Activated CD4-positive, alpha-beta T cell treated with anti-CD3 and anti-CD28 coated beads for 48 hours (primary cell): ENCODE measurements at regions not wholly inside any gene's neighbourhood (a gene's known extent, or its start where the extent isn't known, plus 50 kb on each side); places are given as distances from the start of the nearest gene placed in this dataset.

ENCODE experiments used
- DNase-seq: peaks from one replicate; pipeline ENCODE4 v3.0.0-alpha.2; 2020

DNA sequence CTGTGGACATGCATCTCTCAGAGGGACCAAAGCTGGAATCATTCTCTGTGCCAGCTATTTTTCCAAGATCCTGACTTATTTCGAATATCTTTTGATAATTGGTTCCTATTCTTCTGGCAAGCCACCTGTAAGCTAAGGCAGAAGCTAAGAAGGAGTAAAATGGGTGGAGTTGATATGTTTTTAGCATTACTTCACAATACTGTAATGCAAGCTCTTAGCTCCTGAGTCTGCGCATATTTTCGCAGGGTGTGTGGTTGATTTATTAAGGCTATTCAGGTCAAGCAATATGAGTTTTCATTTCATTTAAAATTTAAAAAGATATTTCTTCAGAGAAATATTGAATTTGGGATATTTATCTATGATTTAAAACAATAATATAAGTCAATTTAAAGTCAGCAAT, 158.5 kb upstream of the ADAMTS16 start:
- DNase-seq = no peak

GRCh38 chr5:4983701-4984100, 156.4 kb upstream of the ADAMTS16 start:
- DNase-seq = no peak

DNA sequence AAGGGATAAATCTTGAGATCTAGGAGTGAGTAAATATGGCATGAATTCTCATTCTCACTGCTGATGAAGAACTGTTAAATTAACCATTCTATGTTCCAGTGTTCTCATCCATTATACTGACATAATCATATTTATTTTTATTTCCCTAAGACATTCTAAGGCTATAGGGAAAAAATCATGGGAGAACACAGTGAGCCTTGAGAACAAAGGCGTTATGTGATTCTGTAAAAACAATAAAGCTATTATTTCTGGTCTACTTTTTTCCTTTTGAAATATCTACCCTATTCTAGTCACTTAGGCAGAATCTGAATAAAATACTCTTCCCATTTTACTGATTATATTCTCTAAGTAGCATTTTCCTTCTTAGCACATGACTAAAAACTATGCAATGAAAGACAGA, 155.7 kb upstream of the ADAMTS16 start:
- no peak for DNase-seq

DNA sequence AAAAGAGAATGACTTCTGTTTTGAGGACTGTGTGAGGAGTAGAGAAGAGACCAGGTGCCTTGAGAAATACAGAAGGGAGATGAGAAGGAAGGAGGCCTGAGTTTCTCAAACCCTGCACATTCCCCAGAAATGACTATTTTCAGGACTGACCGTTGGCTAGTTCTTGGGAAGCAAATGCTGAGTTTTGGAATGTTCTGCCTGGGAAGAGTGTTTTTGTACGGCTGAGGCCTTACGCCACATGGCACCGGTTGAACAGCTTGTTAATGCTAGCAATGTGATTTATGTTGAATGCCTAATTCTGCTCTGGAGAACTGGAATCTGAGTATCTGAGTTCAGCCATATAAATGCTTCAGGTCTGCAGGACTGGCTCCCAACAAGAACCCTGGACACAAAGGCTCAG, 152.7 kb upstream of the ADAMTS16 start:
- DNase-seq = no peak

- no peak for DNase-seq
These were observed 151.0 kb upstream of the ADAMTS16 start for GRCh38 chr5:4989118-4989517.

DNA sequence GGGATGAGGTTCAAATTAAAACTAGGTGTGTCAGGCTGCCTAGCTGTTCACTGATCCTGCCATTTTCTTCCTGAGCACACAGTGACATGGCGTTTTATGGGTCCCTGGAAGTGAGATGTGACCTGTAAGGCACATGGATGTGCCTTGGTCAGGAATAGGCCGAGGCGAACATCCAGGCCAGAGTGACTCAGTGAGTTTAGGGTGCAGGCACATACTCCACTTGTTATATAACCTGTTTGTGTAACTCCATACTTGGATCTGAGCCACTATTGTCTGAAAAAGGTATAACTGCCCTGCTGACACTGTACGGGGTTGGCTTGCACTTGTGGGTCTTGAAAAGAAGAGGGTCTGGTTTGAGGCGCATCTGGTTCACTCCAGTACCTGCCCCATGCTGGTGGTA, 150.1 kb upstream of the ADAMTS16 start:
- DNase-seq = no peak

- no peak for DNase-seq
These were observed 149.7 kb upstream of the ADAMTS16 start for GRCh38 chr5:4990462-4990861.

GRCh38 chr5:4991925-4992324, 148.2 kb upstream of the ADAMTS16 start:
- no peak for DNase-seq

GRCh38 chr5:4995014-4995413, 145.1 kb upstream of the ADAMTS16 start:
- DNase-seq = no peak

DNA sequence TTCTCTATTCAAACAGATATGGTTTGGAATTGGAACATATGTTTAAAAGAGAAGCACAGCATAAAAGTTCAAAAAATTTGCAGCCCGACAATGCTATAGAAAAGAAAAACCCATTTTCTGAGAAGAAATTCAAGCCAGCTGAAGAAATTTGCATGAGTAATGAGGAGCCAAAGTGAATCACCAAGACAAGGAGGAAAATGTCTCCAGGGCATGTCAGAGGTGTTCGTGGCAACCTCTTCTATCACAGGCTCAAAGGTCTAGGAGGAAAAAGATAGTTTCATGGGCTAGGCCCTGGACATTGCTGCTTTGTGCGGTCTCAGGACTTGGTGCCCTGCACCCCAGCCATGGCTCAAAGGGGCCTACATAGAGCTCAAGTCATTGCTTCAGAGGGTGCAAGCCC, 134.8 kb upstream of the ADAMTS16 start:
- no peak for DNase-seq

GRCh38 chr5:5006548-5006947, 133.6 kb upstream of the ADAMTS16 start:
- DNase-seq = no peak

GRCh38 chr5:5009240-5009639, 130.9 kb upstream of the ADAMTS16 start:
- DNase-seq = no peak

GRCh38 chr5:5011151-5011550, 129.0 kb upstream of the ADAMTS16 start:
- no peak for DNase-seq

GRCh38 chr5:5014586-5015235, 125.4 kb upstream of the ADAMTS16 start:
- DNase-seq = no peak

GRCh38 chr5:5017827-5018577, 122.1 kb upstream of the ADAMTS16 start:
- no peak for DNase-seq

DNA sequence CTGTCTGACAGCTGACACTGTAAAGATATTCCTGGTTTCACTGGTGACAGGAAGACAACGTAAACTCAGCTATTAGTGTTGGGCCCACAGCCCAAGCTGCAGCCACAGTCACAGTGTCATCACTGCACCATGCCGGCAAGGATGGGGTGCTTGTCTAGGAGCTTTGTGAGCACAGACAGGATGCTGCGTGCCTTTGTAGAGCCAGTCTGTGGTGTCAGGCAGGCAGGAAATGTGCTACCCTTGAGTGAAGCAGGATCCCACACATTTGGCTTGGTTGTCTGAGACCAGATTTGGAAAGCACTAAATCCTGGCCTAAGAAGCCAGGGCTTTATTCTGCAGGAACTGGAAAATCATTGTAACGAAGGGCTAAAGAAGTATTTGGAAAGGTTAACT, 121.6 kb upstream of the ADAMTS16 start:
- no peak for DNase-seq

GRCh38 chr5:5021436-5021835, 118.7 kb upstream of the ADAMTS16 start:
- no peak for DNase-seq

GRCh38 chr5:5025098-5025773, 114.9 kb upstream of the ADAMTS16 start:
- DNase-seq = no peak

GRCh38 chr5:5025774-5026408, 114.2 kb upstream of the ADAMTS16 start:
- DNase-seq = peak; percentile 11

DNA sequence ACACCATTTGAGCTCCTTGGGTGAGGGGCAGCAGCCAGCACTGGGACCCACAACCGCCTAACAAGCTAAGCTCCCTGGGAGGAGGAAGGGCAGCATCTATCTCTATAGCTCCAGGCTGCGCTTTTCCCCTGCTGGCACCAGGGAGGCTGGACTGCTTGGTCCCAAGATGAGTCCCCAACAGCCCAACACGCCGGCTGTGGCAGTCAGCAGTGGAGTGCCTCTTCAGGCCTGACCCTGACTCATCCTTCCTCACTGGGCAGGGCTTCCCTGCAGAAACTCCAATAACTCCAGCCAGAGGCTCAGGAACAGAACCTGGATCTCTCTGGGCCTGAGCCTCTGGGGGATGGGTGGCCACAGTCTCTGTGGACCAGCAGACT, 113.7 kb upstream of the ADAMTS16 start:
- no peak for DNase-seq

GRCh38 chr5:5031665-5032064, 108.5 kb upstream of the ADAMTS16 start:
- DNase-seq = no peak

DNA sequence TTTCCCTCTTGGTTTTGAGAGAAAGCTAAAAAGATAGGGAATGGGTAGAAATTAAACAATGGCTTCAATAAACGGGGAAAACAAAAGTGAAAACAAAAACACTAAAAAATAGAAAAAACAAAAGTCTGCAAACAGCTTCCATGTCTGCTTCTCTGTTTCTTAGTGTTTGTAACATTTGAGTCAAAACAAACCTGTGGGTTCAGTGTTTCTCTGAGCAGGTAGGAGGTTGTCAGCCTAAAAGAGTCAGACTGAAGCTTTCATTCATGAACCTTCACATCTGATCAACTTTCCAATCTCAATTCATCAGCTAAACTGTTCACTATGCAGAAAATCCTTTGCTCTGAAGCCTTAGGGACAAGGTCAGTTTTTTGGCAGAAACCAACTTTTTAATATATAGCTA, 102.5 kb upstream of the ADAMTS16 start:
- DNase-seq = no peak

GRCh38 chr5:5039918-5040317, 100.2 kb upstream of the ADAMTS16 start:
- no peak for DNase-seq

DNA sequence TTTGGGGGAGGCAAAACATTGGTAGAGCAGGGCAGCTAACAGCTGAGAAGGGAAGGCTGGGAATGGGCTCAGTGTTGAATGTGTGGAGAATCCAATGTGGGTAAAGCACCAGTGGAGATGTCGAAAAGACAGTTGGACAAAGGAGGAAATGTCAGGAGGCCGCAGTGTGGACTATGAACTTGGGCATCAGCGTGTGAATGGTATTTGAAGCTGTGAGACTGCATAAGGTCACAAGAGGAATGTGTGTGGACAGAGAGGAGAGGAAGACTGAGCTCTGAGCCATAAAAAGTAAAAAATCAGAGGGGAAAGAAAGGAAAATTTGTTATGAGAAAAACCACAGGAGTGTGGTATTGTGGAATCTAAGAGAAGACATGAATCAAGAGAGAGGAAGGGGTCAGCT, 99.4 kb upstream of the ADAMTS16 start:
- no peak for DNase-seq
